ENCODE measurements at regions not wholly inside any gene's neighbourhood (a gene's known extent, or its start where the extent isn't known, plus 50 kb on each side); places are given as distances from the start of the nearest gene placed in this dataset.

DNA sequence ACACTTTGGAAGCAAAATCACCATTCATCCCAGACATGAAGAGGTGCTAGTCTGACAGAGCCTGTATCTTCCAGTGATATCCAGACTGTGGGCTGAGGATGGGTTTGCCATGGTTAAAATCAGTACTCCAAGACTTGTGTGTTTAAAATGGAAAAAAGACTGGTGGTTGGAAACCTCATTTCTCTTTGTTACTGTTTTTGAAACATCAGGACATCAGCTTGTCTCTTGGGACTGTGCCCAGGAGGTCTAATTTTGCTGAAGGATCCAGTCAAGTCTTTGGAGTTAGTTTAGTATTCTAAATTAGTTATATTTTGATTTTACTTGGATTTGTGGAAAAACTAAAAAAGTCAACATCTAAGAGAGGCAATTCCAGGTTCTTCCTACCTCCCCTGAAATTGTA lies 578.4 kb downstream of the PLCL1 start:
- TF ChIP-seq, protein P1, sequence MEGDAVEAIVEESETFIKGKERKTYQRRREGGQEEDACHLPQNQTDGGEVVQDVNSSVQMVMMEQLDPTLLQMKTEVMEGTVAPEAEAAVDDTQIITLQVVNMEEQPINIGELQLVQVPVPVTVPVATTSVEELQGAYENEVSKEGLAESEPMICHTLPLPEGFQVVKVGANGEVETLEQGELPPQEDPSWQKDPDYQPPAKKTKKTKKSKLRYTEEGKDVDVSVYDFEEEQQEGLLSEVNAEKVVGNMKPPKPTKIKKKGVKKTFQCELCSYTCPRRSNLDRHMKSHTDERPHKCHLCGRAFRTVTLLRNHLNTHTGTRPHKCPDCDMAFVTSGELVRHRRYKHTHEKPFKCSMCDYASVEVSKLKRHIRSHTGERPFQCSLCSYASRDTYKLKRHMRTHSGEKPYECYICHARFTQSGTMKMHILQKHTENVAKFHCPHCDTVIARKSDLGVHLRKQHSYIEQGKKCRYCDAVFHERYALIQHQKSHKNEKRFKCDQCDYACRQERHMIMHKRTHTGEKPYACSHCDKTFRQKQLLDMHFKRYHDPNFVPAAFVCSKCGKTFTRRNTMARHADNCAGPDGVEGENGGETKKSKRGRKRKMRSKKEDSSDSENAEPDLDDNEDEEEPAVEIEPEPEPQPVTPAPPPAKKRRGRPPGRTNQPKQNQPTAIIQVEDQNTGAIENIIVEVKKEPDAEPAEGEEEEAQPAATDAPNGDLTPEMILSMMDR (IDR thresholded peaks at IDR 0.05), result no peak
- no peak for TF ChIP-seq POLR2A (IDR thresholded peaks at IDR 0.05)
